Central memory CD4-positive, alpha-beta T cell (primary cell): ENCODE measurements at regions not wholly inside any gene's neighbourhood (a gene's known extent, or its start where the extent isn't known, plus 50 kb on each side); places are given as distances from the start of the nearest gene placed in this dataset.
"Not testable (repeated sequence)": the region's sequence is repeated elsewhere in the genome, so short reads cannot be mapped to it uniquely, and the experiment has no call there.

Experiments used
- DNase-seq: peaks from one replicate; pipeline ENCODE4 v3.0.0; 2022

- DNase-seq = no peak
Observed at GRCh38 chr14:97153527-97153926, 356.3 kb downstream of the VRK1 start.

- DNase-seq = no peak
Observed at GRCh38 chr14:97155320-97155719, 358.1 kb downstream of the VRK1 start.

- DNase-seq = no peak
Observed at GRCh38 chr14:97155814-97156213, 358.6 kb downstream of the VRK1 start.

- no peak for DNase-seq
Observed at GRCh38 chr14:97156705-97157104, 359.5 kb downstream of the VRK1 start.

- DNase-seq = no peak
Observed at GRCh38 chr14:97158102-97158501, 360.9 kb downstream of the VRK1 start.

GRCh38 chr14:97159124-97159523 is 361.9 kb downstream of the VRK1 start:
- DNase-seq = no peak

- DNase-seq = no peak
Observed at GRCh38 chr14:97162621-97163020, 365.4 kb downstream of the VRK1 start.

- no peak for DNase-seq
Observed at GRCh38 chr14:97164021-97164420, 366.8 kb downstream of the VRK1 start.

- no peak for DNase-seq
Observed at GRCh38 chr14:97166497-97166896, 369.3 kb downstream of the VRK1 start.

- DNase-seq = not testable (repeated sequence)
Observed at GRCh38 chr14:97167577-97167976, 370.4 kb downstream of the VRK1 start.

- DNase-seq = no peak
Observed at GRCh38 chr14:97172644-97173043, 375.5 kb downstream of the VRK1 start.

GRCh38 chr14:97177016-97177415 is 379.8 kb downstream of the VRK1 start:
- DNase-seq = peak; percentile 37

GRCh38 chr14:97177635-97178034 is 380.5 kb downstream of the VRK1 start:
- DNase-seq = no peak

- DNase-seq = no peak
Observed at GRCh38 chr14:97178781-97179180, 381.6 kb downstream of the VRK1 start.

- DNase-seq = no peak
Observed at GRCh38 chr14:97179573-97179972, 382.4 kb downstream of the VRK1 start.

GRCh38 chr14:97180304-97181200 is 383.4 kb downstream of the VRK1 start:
- no peak for DNase-seq

GRCh38 chr14:97185186-97185585 is 388.0 kb downstream of the VRK1 start:
- peak; percentile 12 for DNase-seq

GRCh38 chr14:97187916-97188315 is 390.7 kb downstream of the VRK1 start:
- DNase-seq = no peak

- DNase-seq = no peak
Observed at GRCh38 chr14:97196336-97196735, 399.2 kb downstream of the VRK1 start.

- DNase-seq = no peak
Observed at GRCh38 chr14:97198813-97199212, 401.6 kb downstream of the VRK1 start.

- no peak for DNase-seq
Observed at GRCh38 chr14:97200245-97200644, 403.1 kb downstream of the VRK1 start.

GRCh38 chr14:97206916-97207315 is 409.7 kb downstream of the VRK1 start:
- DNase-seq = no peak

GRCh38 chr14:97210202-97210601 is 413.0 kb downstream of the VRK1 start:
- DNase-seq = no peak

GRCh38 chr14:97212399-97212798 is 415.2 kb downstream of the VRK1 start:
- DNase-seq = no peak

GRCh38 chr14:97213720-97214119 is 416.5 kb downstream of the VRK1 start:
- no peak for DNase-seq
